NCI-H2171 treated with DMSO at 0.1 percent for 48 hours (cell line): ENCODE measurements at regions not wholly inside any gene's neighbourhood (a gene's known extent, or its start where the extent isn't known, plus 50 kb on each side); places are given as distances from the start of the nearest gene placed in this dataset.

Experiments used
- DNase-seq: peaks from one replicate; lab custom pipeline; 2025; lab: John Stamatoyannopoulos, UW

DNA sequence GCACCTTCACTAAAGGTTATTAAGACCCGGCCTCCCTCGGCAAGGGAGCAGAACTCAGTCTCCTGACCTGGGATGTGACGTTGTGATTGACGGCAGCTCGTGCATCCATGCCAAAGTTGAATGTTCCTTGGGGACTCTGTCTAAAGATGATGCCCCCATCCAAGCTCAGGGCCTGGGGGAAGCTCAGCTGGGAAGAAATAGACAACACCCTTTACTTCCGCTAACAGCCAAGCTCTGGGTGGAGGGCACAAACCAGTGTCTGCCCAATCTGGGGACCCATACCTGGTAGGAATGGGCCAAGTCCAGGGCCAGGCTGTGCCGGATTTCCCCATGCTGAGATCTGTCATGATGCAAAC, 95.4 kb downstream of the RMI2 start:
- no peak for DNase-seq

DNA sequence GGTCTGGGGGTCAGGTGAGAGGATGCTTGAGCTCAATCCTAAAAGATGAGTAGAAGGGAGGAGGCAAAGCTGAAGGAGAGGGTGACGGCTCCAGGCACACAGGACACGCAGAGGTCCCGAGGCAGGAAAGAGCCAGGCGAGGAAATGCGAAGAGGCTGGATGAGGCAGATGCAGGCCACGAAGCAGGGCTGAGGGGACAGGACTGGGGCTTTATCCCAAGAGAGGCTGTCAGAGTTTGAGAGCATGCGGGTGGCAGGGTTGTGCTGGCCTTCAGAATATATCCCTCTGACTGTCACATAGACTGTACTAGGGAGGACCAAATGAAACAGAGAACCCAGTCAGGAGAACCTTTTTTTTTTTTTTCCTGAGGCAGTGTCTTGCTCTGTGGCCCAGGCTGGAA, 100.2 kb downstream of the RMI2 start:
- DNase-seq, result no peak

DNA sequence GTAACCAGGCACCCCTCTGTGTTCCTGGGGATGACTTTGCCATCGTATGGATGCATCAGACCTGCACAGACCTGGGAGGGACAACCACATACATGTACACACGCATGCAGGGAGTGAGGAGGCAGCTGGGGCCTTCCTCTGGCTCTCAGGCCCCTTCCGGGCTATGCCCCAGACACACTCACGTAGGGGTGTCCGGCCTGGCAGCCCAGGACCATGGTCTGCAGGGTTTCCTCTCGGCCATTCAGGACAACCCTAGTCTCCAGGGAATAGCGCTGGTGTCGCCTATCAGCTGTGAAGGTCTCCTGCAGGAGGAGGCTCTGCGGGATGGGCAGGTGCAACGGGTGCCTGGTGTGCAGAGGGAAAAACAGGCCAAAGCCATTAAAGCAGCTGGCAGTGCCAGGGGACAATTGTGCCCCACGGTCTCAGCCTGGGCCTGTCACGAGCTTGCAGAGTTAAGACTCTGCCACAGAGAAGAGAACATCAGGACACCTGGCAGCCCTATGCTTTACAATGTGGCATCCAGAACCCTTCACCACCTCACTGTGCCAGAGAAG, 101.4 kb downstream of the RMI2 start:
- DNase-seq, result peak; percentile 83

DNA sequence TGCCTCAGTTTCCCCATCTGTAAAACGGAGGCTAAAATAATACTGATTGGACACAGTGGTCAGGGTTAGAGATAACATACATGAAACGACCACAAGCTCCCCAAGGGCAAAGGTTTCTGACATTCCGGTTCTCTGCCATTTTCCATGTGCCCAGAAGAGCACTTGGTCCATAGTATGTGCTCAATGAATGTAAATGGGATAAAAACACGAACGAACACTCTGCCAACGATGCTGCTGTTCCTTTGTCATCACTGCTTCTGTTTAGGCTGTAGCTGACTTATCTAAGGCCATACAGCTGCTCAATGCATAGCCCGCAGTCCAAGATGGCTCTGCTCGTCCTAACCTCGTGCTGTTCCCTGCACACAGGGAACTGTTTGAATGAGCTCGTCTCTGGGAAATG, 102.0 kb downstream of the RMI2 start:
- DNase-seq, result no peak

DNA sequence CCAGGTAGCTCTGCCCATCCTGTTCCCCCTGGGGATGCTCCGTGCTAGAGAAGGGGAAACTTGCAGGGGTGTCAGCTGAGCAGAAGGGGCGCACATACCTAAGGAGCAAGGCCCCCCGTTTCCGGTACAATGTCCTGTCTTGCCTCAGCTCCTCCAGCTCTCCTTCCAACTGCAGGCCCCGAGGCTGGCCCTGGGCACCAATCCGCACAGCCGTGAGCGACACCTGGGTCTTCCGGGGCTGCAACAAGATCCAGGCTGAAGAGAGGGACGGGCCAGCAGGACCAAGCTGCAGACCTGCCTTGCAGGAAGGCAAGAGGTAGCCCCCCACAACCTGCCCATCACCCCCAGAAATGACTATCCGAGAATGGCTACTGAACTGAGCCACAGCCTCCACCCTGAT, 102.6 kb downstream of the RMI2 start:
- no peak for DNase-seq

DNA sequence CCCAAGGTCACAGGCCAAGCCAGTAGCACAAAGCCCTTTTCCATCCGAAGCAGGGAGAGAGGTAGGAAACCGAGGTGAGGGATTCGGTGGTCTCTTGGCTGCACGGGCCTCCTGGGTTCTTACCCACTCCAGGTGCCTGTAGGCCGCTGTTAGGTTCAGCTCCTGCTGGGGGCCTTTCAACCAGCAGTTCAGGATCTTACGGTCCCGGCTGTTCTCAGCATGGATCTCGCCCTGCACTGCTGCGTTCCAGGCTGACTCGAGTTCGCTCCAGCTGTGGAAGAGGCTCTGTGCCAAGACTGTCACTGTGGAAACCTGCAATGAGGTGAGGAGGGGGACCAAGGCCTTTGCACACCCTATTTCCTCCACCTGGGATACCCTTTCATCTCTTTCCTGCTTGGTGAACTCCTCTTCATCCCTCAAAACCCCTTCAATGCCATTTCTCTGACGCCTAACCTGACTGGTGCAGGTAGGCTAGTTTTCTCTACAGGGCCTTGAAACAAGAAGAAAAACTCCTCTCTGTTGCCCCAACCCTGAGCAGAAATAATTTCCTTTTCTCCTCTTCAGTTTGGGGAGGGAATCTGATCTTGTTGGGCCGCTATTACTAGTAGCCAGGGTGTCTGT, 103.6 kb downstream of the RMI2 start:
- no peak for DNase-seq

DNA sequence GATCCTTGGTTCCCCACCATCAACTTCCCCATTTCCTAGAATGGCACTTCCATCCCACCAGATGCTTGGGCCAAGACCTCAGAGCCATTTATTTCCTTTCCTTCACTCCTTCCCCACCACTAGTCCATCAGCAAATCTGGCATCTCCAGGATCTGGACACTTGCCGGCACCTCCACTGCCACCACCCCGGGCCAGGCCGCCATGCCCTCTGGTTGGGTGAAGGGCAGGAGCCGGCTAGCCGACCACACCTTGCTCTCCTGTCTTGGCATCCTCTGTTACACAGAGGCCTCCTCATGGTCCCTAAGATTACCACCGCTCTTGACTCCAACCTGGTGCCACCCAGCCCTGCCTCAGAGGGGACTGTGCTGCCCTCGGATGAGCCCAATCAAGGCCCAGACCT, 104.5 kb downstream of the RMI2 start:
- no peak for DNase-seq

DNA sequence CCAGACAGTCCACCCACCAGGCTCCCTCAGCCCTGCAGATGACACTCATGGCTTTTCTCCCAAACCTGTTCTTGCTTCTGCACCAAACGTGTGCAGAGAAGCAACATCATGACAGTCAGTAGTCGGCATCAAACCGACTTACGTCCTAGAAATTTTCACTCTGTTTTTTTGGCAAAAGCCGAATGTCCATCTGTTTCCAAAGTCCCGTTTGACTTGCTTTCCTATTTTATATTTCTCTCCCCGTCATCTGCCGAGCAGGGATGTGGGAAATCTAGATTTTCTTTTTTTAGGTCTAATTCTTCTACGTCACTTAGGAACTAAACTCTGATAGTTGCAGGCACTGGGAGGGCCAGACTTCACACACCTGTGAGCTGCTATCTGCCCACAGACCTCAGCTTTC, 104.9 kb downstream of the RMI2 start:
- no peak for DNase-seq

DNA sequence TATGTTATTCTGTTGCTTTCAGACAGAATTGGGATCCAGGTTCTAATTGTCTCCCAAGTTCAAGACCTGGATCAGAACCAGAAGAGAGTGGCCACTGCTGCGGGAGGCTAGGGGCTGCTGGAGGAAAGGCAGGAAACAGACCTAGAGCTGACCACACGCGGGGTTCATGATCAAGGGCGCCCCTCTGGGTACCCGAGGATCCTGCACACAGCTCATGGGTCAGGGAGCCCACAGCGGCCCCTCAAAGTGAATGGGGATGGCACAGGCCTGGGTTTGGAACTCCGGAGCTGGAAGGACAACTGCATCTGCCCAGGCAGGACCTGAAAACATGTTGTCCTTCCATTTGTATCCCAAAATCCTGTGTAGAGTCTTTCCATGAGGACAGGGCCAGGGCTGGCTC, 107.0 kb downstream of the RMI2 start:
- DNase-seq, result no peak

DNA sequence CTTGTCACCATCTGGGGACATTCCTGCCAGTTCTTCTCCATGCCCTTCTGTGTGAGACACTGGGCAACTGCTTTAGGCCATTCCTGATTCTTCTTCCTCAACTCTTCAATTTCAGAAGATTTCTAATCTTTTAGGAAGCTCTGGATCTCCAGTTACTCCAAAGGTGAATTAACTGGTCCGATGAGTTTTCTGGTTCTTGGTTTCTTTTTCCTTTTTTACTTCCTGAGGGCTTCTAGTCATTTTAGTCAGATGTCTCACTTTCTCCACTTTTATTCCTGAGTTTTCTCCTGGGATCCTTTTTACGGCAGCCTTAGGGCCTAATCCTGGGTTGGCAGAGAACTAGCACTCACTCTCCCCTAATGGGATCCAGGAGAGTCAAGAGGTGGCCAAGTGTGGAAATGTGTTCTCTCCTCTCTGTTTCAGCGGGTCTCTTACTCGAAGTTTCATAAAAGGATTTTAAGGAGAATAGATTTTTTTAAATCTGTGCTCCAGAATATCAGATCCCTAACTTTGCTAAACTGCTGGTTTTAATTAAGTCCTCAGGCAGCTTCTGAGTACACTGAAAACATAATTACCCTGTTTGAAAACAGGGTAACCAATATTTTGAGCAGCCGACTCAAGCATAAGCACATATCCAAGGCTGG, 107.6 kb downstream of the RMI2 start:
- peak; percentile 25 for DNase-seq

DNA sequence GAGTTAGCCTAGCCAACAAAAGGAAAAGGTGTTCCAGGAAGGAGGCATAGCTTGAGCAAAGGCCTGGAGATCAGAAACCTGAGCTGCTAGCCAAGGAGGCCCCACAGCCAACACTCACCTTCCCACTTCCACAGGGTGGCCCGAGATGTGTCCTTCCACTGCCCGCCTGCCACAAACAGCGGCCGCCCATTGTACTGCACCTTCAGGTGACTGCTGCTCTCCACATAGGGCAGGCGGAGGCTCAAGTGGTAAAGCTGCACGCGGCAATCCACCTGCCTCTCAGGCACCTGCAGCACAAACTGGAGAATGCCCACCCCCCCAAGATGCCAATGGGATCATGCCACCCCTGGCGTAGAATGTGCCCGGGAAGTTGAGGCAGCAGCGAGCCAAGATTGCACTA, 111.5 kb downstream of the RMI2 start:
- DNase-seq, result no peak

DNA sequence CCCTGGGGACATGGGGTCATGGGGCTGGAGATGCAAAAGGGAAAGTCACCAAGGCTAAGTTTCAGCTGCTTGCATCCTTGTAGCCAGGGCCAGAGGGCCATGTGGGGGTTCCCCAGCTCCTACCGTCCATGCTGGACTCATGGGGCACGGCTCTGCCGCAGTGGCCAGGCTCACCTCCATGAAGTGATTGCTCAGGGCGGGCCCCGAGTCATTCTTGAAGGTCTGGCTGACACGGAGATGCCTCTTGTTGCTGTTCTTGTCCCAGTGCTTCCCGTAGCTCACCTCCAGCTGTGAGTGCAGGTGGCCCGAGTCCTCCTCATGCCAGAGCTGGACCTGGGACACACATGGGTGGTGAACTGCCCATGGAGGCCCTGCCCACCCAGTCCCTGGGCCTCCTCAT, 114.5 kb downstream of the RMI2 start:
- no peak for DNase-seq

DNA sequence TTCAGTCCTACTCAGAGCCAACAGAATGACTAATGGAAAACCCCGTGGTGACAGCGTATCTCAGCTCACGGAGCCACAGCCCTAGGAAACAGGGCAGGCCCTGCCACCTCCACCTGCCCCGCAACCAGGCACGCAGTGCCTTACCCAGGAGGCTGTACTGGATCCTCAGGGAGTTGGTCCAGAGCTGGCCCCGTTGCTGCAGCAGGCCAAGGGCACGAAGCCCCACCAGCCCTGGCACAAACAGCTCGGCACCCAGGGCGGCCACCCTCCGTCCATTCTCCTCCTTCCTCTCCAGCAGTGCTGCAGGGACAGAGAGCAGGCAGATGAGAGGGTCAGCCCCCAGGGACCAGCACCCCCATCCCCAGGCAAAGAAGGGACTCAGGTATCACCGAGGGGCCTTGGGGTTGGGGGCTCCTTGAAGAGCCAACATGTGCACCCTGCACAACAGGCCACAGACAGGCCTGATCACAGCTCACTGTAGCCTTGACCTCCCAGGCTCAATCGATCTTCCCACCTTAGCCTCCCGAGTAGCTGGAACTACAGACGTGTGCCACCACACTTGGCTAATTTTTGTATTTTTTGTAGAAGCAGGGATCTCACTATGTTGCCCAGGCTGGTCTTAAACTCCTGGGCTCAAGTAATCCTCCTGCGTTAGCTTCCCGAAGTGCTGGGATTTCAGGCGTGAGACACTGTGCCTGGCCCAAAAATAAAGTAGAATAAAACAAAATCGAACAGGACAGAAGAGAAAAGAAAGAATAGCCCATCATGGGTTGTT, 115.7 kb downstream of the RMI2 start:
- DNase-seq, result no peak

DNA sequence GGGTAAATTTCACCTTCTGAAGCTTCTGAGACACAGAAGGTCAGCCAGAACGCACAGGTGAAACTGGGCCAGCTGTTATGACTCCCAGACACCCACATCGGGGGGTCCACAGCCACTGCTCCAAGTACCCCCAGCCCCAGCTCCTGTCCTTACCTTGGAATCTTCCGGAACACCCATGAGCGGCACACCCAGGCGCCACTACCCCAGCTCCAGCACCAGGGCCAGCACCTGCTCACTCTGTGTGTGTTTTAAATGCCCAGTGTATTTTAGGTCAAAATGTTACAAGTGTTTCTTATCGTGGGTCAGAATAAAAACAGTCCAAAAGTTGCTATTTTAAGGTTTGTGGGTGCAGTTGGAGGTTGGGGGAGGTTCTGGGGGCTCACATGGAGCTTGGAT, 116.3 kb downstream of the RMI2 start:
- DNase-seq, result no peak

DNA sequence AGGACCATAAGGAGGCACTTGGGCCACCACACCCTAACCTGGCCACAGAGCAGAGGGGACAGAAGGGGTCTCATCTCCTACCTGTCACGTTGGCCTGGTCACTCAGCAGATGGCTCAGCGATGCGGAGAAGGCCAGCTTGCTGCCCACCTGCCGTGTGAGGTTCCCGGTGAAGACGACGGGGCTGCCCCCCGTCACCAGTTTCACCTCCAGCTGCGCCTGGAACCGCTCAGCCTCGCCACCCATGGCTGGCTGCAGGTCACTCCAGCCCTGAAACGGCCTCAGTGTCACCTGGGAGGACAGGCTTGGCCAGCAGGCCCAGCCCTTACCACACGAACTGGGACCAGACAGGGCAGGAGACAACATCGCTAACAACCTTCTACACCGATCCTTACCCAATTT, 116.8 kb downstream of the RMI2 start:
- no peak for DNase-seq

DNA sequence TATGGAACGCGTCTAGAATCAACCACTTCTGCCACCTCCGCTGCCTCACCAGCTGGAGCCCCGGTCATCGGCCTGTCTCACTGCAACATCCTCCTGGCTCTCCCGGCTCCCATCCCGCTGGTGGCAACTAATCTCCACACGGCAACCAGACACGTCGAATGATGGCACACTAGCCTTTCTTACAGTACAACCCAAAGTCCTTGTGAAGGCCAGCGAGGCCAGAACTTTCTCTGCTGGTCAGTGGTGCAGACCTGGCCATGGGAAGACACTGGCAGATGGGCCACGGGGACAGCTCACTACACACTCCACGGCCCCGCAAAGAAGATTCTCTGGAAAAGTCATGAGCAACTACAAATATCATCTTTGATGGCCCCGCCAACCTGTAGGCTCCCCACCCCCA, 117.6 kb downstream of the RMI2 start:
- no peak for DNase-seq

DNA sequence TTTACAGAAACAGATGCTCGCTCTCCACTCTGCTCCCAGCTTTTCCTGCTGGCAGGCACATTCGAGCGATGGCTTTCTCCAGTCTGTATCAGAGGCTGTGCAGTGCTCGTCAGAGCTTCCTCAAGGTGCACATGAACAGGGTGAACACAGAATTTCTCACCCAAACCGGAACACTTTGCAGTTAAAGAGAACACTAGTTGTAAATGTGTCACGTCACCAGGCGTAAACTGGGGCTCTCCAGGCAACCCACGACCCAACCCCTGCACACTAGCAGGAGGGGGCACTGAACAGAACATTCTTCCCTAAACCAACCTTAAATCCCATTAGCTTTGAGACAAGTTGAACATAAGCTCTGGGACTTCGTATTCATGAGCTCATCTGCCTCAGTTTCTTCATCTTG, 119.0 kb downstream of the RMI2 start:
- no peak for DNase-seq

DNA sequence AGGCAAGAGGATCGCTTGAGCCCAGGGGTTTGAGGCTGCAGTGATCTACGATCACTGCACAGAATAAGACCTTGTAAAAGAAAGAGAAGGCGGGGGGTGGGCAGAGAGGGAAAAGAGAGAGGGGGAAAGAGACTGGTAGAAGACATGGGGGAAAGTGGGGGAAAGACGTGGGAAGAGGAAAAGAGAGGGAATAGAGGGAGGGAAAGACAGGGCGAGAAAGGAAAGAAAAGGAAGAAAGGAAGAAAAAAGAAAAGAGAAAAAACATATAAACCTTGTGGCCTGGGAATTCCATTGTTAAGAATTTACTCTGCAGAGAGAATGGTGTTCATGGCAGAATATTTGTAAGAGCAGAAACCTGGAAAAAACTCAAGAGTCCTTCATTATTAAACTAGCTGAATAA, 120.4 kb downstream of the RMI2 start:
- no peak for DNase-seq

DNA sequence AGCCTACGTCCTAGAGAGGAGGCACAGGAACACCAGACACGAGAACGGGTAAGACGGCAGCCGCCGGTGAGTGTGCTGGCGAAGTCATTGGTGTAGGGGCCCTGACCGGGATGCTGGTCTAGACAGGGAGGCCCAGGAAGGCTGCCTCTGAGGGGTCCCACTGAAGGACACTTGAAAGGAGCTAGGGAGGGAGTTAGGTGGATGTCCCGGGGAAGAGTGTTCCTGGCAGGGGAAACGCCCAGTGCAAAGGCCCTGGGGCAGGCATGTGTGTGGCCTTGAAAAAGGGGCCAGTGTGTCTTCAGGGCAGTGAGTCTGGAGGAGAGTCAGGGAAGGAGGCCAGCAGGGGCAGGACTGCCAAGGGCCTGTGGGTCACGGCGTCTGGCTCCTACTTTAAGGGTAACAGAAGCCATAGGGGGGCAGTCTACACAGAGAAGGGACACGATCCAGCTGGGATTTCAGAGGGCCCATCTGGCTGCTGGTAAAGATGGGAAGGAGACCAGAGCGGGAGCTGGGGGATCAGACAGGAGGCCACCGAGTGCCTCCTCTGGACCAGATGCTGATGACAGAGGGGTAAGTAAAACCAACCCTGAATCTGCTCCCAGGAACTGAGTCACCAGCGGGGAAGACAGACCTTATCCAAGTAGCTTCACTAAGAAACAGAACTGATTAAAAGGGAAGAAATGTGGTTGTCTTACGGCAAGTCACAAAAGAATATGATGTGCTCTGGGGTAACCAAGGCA, 115.9 kb downstream of the LITAF start:
- DNase-seq, result no peak

DNA sequence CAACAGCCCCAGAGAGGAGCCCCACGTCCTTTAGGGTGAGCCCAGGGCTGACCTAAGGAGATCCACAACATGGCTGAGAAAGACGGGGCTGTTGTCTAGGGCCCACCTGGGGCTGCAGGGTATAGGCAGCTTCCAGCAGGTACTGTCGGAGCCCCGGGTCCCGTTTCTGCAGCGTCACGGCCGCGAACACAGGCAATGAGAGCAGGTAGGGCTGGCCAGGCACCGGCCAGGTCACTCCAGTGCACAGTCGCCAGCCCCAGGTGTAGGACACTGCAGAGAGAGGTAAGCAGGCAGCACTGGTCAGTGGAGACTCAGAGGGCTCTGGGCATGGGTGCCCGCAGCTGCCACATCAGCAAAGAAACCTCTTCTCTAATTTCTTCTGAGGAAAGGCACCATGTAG, 115.2 kb downstream of the LITAF start:
- DNase-seq, result no peak

DNA sequence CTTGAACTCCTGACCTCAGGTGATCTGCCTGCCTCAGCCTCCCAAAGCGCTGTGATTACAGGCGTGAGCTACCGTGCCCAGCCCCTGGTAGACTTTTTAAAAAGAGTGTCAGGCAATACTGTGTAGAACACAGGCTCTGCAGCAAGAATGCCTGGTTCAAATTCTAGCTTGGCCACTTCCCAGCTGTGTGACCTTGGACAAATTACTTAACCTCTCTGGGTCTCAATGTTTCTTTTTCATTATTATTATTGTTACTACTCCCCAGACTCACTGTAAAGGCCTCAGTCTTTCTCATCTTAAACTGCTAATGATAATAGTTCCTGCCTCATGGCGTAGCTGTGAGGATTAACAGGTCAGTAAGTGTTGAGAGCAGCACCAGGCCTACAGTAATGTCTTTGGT, 114.3 kb downstream of the LITAF start:
- no peak for DNase-seq

DNA sequence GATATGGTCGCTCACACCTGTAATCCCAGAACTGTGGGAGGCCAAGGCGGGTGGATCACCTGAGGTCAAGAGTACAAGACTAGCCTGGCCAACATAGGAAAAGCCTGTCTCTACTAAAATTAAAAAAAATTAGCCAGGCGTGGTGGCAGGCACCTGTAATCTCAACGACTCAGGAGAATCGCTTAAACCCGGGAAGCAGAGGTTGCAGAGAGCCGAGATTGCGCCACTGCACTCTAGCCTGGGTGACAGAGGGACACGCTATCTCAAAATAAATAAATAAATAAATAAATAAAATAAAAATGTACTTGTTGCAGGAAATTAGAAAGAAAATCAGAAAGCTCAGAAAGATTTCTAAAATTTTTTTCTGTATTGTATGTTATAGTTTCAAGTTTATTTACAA, 113.9 kb downstream of the LITAF start:
- no peak for DNase-seq

DNA sequence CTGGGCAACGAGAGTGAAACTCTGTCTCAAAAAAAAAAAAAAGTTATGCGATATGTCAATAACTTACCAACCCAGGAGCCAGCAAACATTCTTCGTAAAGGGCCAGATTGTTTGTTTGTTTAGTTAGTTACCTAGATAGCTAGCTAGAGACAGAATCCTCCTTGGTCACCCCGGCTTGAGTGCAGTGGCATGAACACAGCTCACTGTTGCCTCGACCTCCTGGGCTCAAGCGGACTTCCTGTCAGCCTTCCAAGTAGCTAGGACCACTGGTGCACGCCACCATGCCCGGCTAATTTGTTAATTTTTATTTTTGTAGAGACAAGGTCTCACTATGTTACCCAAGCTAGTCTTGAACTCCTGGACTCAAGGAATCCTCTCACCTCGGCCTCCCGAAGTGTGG, 113.0 kb downstream of the LITAF start:
- DNase-seq, result no peak
